Right renal cortex interstitium (tissue), 3 donors: ENCODE measurements at regions not wholly inside any gene's neighbourhood (a gene's known extent, or its start where the extent isn't known, plus 50 kb on each side); places are given as distances from the start of the nearest gene placed in this dataset.

ENCODE experiments used
- DNase-seq, 3 donors: peaks; one replicate each; pipeline ENCODE4 v3.0.0-alpha.2; 2013; ENCODE audit warnings: low read depth in 3 of 3, low spot score in 2 of 3

DNA sequence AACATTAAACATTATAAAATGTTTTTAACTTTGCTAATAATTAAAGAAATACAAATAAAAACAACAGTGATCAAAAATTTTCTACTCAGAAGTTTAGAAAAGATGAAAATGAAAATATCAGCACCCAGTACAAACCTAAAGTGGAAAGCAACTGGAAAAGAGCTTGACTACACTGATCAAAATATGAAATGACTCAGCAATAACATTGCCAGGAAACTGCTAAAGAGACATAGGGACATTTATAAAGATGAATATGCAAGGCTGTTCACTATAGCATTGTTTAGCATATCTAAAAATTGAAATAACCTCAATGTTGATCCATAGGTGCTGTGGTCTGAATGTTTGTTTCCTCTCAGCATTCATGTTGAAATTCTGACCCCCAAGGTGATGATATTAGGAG, 88.5 kb upstream of the NOCT start:
- no peak for DNase-seq

DNA sequence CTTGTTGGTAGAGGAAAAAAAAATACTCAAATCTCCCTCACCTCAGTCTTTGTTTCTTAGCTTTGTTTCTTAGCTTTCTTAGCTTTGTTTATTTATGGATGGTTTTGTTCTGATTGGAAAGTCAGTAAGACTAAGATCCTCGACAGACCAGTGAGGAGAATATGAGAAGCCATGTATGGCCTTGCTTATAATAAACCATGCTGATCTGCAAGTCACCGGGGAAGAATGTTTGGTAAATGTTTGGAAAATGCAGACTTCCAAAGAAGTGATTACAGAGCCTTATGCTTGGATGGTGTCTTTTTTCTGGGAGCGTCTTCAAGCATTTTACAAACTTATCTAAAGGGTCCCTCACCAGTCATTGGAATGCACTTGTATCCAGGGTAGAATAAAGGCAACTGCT, 90.1 kb upstream of the NOCT start:
- DNase-seq = no peak

DNA sequence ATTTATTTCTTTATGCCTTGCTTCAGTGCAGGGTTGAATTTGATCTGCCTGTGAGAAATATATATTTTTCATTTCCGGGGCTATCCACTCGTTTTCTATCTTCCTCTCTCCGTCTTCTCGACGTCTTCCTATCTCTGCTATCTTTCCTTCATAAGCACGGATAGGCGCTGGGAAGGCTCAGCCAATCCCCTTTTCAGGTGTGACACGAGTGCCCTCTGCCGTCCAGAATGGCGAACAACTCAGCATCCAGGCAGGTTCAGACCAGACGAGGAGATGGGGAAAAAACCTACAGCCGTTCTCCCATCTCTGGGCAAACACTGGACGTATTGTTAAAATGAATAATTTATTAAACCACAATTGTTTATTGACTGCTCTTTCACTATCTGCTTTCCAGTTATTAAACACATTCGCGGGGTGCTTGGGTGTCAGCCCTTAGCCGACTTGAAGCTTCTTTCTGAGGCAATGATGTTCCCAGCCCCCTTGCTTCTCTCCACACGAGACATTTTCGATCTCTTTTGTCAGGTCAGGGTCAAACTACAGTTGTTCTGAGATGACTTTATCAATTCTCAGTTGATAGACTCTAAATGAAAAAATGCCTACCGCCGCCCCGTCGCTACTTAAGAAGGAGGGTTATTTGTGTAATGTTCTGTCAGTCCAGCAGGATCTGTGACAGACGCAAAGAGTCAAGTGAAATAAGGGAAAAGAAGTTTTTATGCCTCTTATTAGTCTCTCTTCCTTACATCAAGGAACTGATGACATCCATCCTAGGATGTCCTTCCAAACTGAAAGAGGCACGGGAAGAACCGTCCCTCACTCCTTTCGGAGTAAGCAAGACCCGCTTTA, 96.3 kb upstream of the NOCT start:
- peak in 1 of 3 donors; percentile 36 for DNase-seq

DNA sequence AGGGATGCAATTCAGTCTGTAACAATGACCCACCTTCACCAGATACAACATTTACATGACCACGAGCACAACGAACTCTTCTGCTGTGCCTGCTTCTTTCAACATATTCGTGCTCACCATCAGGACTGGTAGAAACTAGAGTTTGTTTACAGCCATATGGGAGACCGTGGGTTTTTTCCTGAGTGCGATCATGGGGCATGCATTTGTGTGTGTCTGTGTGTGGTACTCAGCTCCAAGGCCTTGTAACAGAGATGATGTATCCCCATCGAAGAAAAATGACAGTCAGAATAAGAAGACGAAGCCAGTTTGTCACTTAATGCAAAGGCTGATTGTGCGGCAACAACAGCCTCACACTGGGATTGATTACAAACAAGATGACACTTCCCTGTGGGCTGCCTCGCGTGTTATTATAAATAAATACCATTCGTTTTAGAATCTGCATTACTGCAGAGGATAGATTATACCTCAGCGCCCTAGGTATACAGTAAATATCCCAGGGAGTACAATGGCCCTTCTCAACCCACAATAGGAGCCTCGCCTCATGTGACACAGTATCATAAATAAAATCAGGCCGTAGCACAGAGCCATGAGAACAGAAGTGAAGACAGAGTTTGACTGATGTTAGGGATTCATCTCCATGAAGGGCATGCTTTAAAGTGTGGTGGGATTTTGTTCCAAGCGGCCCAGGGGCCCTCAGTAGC, 97.3 kb upstream of the NOCT start:
- DNase-seq = no peak

DNA sequence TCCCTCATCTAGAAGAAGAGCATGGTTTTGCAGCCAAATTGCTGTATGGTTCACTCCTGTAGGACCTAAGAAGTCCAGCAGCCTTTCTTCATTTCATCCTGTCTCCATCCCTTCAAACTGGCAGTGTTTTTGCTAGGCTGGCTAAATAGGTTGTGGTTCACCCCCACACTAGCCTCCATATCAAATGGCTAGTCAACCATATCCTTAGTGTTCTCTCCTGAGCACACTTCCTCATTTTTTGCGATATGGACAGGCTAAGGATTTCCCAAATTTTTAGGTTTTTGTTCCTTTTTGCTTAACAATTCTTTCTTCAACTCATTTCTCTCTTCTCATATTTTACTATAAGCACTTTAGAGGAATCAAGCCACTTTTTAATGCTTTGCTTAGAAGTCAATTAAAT, 98.8 kb upstream of the NOCT start:
- DNase-seq = no peak

DNA sequence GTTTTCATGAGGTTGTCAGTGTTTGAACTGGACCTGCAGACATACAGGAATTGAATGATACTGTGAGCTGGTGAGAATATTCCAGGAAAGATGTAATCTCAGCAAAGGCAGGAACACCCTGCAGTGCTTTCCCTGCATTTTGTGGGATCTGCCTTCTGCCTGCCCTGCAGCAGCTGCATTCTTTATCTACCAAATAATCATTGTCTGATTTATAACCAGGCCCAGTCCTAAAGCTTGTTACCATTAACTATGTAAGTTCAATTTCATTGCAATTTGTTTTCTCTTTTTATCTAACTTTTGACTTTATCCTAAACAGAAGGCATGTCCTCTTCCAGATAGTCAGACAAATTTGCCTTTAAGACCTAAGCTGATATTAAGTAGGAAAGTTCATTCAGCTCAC, 99.8 kb upstream of the NOCT start:
- no peak for DNase-seq

DNA sequence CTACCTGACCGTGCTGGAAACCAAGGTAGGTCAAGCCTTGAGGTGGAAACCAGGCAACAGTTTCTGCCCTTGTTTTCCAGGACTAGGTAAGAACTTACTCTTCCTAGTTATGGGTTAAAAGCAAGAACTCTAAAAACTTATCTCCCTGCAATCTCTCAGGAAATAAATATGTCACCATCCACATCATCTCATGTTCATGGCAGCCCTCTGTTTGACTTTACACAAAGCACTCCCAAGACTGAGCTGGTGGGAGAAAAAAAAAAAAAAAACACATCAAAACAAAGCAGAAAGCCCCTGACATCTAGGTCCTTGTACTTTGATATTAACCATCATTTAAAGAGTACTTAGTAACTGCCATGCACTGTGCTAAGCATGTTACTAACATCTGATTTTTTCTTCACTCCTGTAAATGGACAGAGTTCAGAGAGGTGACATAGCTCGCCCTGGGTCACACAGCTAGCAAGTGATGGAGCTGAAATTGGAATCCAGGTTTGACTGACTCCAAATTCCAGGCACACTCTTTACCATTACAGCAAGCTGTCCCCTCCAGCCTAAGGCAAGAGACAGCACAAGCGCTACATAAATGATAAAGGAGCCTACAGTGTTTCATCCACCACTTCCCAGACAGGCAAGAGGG, 102.8 kb upstream of the NOCT start:
- no peak for DNase-seq

DNA sequence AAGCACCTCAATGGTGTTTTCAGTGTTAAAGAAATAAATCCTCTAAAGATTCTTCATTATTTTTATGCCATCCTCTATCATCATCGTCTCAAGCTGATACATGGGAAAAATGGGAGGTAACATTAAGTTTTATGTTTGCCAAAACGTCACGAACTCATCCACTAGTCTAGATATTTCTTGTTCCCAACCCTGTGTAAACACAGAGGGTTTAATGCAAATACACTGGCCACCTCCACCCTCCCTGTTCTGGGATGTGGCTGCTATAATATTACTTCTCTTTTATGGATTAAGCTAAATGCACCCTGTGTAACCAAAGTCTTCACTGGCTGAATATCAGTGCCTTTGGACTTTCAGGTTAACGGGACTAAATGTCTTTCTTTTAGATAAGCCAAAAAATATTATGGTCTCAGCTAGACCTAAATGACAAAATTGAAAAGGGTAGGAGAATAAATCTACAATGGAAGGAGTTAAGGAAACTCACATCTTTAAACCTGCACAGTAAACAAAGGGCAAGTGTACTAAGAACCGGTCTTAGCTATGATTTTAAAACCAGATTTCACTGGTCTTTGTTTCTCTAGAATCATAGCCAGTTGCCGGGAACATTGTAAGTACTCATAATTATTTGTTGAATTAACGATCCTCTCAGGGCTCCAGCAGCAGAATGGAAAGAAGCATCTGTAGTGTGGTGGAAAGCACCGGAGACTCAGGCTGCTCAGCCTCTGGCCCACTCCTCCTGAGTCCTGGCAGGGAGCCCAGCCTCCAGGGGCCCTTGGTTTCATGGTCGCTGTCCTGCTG, 103.5 kb upstream of the NOCT start:
- no peak for DNase-seq

DNA sequence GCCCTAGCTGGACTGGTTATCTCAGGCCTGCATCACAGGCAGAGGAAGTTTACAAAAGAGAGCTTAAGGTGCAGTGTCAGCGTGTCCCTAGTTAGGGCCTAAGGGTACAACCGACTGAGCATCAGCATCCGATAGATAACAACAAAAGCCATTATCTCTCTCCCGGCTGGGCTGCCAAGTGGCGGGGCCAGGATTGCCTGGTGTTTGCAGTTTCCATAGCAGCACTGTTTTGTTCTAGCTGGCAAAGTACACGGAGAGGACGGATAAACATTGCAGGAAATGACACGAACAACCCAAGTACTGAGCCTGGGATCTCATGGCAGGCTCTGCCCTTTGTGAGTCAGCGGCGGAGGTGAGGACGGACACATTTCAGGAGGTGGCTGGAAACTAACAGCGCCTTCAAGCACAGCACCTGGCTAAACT, 104.7 kb upstream of the NOCT start:
- peak in 1 of 3 donors; percentile 31 for DNase-seq

DNA sequence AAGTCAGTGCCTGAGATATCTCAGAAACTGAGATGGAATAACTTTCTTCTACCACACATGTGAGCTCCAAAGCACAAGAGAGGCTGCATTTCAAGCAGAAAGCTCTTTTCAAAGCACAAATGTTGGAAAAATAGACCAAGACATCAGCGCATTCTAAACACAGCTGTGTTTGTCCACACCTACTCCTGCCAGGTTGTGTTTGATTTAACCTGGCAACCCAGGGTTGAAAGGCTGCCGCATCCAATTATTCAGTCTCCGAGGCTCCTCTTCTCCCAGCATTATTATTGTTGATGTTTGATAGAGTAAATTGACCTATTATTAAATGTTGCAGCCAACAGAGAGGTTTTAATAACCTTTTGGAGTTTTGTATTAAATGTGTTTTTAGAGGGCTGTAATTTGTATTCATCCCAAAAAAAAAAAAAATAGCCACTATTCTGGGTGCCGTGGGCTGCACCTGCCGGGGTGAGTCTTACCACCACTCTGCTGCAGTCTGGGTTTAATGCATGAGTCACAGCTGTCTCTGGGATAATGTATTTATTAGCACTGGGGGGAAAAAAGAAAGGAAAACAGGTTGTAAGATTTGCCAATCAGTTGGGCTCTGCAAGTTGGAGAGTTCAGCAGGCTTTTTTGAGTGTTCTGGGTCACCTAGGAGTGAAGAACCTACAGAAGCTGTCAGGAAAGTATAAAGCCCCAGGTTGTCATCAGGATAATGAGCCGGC, 105.2 kb upstream of the NOCT start:
- no peak for DNase-seq

DNA sequence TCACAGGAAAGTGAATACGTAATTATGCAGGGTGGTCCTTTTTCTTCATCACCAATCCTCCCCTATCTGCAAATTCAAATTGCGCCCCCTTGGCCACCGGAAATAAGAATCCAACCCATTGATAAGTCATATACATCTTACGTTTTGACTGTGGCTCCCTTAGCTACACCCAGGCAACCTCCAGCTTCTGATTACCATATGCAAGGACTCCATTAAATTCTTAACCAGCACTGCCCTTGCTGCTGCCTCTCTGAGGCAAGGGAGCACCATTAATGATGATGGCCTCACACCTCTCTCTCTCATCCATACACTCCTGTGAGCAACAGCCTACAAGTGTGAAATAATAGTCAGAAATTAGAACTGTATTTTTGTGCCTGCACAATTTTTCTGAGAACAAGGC, 106.0 kb upstream of the NOCT start:
- no peak for DNase-seq

DNA sequence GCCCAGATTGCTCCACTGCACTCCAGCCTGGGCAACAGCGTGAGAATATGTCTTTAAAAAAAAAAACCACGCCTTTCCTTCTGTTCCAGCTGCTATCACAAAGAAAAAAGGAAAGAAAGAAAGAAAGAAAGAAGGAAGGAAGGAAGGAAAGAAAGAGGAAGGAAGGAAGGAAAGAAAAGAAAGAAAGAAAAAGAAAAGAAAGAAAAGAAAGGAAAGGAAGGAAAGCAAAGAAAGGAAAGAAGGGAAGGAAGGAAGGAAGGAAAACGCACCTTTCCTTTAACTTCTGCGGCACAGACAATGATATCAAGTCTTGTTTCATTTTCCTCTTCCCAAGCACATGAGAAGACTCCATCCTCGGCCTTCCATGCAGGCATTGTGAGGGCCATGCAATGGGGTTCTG, 107.4 kb upstream of the NOCT start:
- DNase-seq = no peak

DNA sequence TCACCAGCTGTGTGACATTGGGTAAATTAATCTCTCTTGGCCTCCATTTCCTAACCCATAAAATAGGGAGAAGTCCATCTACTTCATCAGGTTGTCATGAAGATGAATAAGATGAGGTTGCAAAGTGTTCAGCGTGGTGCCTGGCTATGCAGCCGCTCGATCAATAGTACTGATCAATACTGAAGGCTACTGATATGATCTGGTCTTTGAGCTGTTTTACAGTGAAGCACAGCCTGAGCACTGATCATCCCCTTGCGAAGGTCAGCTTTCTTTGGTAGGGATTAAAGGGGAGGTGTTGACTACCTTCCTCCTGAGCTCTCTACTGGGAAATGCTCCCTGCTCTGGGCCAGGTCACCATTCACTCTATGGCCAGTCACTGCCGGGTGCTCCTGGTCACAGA, 108.4 kb upstream of the NOCT start:
- DNase-seq = no peak

DNA sequence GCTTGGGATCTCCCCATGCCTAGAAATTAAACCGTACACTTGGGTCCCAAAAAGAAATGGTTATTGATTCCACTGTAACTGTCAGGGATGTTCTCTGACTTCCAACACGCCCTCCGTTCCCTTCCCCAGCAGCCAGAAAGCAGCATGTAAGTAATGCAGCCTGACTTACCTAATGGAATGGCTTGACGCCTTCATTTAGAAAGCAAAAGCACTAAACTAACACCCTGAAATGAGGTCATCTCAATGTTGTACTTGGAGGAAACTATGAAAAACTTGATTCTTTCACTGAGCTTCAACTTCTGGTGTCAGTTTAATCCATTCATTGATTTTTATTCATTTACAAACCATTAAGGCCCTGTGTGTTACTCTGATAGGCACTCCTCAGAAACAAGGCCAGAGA, 110.8 kb upstream of the NOCT start:
- DNase-seq = no peak

DNA sequence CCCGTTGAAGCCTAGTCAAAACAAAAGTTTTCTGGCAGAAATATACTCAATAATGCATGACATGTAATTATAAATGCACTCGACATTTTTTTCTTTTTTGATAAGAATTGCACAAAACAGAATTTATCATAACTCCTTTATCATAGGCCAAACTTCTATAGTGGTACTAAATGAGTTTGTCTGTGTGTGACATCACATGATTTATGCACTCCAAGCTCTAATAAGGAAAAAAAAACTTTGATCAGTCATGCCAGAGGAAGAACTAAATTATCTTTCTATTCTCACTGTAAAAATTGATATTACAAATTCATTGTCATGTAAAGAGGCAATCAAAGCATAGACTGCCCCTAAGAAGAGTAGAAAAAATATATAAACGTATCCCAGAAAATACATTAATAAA, 112.4 kb upstream of the NOCT start:
- DNase-seq = no peak

DNA sequence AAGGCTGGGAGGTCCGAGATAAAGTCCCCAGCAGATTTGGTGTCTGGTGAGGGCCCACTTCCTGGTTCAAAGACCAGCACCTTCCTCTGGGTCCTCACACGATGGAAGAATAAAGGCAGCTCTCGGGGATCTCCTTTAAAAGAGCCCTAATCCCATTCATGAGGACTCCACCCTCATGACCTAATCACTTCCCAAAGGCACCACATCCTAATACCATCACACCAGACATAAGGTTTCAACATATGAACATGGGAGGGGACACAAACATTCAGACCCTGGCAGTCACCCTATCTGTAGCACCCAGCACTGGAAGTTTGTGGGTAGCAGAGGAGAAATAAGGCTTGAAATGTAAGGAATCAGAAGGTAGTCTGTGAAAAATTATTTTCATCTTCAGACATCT, 112.9 kb upstream of the NOCT start:
- no peak for DNase-seq

DNA sequence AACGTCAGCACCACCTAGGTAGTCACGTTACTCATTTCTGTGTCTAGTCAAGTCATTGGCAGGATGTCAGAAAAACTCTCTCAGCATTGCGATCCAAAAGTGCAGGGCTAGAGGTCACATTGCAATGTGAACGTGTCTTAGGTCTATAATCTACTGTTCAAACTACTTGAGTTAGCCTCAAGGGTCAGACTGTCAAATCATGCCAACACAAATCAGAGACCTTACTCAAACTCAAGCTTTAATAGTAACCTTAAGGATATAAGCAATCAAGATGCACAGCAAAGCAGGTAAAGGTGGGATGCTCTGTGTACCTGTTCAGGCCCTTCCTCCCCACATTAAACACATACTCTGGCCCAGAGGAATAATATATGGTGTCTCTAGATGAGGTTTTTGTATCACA, 114.4 kb upstream of the NOCT start:
- no peak for DNase-seq

DNA sequence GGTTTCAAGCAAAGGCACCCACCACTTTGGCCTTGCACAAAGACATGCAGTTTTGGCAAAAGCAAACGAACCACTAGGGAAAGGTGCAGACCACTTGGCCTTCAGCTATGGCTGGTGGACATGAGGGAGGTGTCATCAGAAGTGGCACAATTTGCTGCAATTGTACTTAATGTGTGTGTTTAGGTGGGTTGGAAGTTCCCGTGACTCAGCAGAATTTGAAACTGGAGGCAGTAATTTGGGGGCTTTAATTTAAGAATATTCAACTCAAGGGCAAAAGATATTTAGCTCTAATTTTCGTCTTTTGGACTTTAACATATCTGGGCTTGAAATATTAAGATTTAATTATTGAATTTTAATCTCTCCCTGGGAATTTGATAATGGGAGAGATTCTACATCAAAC, 115.6 kb upstream of the NOCT start:
- no peak for DNase-seq

DNA sequence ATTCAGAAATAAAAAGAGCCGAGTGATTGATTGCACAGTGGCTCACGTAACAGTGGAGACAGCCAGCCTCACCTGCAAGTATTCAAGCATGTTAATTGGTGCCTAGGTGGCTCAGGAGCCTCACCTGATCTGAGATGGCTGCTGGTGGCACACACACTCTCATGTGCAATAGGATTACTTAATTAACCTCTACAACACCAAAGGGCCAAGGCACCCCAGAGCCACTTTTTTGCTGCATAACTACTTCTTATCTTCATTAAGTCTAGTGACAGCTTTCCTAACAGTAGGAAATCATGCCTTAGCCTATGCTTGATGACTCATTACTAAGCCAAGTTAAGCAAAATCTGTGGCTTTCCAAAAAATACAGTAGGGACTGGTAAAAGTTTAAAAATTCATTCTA, 117.3 kb upstream of the NOCT start:
- no peak for DNase-seq

DNA sequence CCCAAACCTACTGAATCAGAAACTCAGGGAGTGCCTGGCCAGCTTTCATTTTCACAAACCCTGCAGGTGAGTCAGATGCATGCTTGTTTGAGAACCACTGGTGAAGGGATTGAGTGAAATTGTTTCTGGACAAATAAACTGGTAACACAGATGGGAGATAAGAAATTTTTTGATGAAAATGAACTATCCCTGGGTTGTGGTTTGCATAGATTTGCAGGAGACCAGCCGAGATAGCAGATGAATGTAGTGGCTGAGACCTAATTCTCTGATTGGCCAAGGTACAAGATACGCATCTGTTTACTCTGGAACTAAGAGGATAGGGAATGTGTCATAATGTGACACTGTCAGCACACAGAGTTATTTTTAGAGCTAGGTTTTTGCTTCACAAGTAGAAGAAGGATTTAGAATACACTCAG, 117.8 kb upstream of the NOCT start:
- DNase-seq = no peak
